ENCODE measurements at regions not wholly inside any gene's neighbourhood (a gene's known extent, or its start where the extent isn't known, plus 50 kb on each side); places are given as distances from the start of the nearest gene placed in this dataset.

DNA sequence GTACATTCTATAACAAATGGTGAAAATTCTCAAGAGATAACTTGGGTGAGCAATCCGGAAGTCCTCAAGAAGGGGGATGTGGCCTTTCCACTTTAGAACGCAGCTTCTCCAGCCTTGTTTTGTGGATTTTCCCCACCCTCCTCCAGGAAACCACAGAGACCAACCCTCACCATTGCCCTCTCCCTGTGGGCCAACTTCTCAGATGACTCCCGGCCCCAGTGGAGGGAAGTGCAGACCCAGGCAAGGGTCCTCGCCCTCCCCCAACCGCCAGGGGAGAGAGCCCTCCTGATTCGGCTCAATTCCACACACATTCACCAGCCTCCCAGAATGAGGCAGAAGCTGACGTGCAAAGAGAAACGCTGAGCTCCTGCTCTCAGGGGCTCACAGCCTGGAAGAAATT, 277.2 kb downstream of the EIPR1 start:
- no peak for DNase-seq (ENCODE audit: low read depth)

GRCh38 chr2:3099860-3100234, 277.8 kb downstream of the EIPR1 start:
- DNase-seq (ENCODE audit: low read depth), result no peak

DNA sequence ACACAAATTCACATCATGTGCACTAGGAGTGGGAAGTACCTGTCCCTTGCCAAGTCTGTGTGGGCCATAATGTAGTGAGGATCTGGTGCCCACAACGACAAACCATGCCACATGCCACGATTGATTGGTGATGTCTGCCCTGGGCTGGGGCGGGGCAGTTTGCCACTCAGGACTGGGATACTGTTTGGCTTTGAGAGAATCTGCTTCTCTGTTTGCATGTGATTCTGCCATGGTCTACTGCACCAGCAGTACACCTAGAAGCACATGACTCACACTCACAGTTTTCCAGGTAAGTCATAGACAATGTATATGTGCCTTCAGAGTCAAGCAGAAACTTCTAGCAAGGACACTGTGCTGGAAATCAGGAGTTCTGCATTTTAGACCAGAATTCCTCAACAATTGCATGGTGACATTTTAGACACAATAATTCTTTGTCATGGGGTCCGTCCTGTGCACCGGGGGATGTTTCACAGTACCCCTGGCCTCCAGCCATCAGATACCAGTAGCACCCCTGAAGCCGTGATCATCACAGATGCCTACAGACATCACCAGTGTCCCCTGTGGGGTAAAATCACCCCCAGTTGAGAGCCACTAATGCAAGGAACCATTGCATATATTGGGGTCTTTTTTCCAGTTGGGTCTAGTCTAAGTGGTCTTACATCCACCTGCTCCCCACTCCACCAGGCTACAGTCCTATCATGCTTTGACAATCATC, 278.3 kb downstream of the EIPR1 start:
- DNase-seq (ENCODE audit: low read depth), result no peak

- DNase-seq (ENCODE audit: low read depth), result no peak
Measured at GRCh38 chr2:3098231-3098630, 279.4 kb downstream of the EIPR1 start.

- no peak for DNase-seq (ENCODE audit: low read depth)
Measured at GRCh38 chr2:3097804-3098203, 279.8 kb downstream of the EIPR1 start.

DNA sequence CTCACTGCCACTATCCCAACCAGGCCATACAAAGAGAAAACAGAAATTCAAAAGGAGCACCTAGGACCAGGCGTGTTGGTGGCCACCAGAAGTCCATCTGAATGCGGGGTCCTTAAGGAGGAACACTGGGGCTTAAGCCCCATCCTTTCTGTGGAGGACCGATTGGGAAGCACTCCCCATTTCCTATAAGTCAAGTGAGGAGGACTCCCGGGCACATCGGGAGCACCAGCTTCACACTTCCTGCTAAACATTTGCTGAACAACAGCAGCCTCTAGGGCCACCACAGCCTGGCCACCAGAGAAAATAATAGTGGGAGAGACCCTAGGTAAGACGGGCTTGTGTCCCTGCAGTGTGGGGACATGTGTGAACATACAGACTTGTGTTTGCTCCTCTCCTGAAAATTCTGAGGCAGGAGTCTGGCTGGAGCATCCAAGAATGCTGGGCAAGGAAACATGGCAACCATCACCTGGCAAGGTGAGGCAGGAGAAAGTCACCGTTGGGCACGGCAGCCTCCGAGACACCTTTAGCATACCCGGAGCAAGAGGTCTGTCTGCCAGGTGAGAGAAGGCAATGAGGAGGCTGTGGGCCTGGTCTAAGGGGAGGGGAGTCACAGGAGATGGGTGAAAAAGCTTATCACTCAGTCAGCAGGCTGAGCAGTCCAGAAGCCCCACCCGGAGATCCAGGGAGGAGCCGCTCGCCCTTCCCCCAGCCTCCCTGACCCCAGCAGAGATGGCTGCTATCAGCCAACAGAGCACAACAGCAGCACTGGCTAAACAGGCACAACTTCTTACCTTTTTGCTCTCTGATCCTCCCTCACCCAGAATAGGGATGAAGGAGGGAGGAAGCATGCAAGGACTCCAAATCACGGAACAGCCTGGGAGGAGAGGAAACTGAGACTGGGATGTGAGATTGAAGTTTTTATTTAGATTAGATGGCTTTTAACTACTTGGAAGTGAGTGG, 282.3 kb downstream of the EIPR1 start:
- no peak for DNase-seq (ENCODE audit: low read depth)

DNA sequence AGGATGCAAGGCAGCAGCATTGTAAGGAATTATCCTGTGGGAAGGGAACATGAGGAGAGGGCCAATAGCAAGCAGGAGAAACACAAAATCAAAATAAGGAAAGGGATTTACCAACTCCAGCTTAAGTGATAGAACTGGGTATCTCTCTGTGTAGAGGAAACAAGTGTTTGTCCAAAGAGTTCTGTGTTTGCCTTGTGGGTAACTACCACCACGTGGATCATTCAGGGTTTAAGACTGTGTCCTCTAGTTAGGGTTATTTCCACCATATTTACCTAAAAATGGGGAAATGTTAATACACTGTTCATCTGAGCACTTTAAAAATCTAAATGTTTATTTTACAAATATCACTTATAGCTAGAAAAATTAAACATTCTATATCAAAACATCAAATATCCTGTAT, 283.3 kb downstream of the EIPR1 start:
- DNase-seq (ENCODE audit: low read depth), result no peak

DNA sequence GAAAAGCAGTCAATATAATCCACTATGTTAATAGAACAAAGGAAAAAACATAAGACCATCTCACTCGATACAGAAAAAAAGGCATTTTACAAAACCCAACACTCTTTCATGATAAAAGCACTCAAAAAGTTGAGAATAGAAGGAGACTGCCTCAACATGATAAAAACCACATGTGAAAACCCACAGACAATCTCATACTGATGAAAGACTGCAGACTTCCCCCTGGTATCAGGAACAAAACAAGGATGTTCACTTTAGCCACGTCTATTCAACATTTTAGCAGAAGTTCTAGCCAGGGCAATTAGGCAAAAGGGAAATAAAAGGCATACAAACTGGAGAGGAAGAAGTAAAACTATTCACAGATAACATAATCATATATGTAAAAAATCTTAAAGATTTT, 285.9 kb downstream of the EIPR1 start:
- DNase-seq (ENCODE audit: low read depth), result no peak

DNA sequence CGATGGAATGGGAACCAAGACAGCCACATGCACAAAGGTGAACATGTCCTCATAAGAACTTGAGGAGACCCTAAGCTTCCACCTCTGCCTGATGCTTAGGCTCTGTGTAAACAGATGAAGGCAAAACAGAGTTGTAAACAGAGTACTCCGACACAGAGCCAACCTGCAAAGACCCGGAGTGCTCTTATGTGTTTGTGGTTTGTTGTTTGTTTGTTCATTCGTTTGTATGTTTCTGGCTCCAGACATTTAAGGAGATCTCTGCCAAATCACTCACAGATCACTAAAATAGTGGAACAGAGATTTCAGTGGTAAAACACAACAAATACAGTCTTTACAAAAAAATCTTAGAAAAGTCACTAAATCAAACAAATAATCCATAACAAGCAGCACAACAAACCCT, 294.9 kb downstream of the EIPR1 start:
- DNase-seq (ENCODE audit: low read depth), result no peak

DNA sequence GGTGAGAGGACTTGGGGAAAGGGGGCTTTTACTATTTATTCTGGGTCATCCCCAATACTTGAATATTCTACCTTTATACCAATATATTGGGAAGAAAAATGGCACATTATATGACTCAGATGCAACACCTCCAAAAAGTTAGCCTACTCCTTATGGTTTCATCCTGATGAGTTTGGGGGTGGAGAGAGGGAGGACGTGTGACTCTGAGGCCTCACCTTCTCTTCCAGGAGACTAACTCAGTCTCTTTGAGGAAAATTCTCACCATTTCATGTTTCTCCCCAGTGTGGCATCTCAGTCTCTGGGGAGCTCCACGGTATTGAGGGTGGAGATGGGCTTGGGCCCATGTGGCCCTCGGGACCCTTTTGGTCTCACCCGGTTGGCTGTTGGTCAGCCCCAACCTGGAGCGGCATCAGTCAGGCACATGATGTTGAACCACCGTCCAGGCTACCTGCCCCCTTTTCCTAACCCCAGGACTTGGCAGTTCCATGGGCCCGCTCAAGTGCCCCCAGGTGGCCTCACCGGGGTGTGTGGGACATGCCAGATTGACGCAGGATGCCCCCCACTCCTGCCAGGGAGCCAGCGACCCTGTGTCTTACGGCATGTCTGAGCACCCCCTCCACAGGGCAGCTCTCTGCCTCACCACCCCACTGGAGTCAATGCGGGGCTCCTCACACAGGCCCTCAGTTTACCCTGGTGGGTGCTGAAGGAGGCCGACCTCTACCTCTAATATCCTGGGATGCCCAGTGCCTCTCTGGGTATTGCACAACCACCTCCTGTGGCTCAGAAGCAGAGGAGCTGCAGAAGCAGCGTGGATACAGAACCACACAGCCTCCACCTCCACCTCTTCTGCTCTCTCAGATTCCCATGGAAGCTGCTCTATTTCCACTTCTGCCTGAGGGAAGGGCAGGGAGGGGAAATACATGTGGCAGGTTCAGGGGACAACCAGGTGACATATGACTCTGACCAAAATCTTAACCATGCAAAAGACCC, 297.4 kb downstream of the EIPR1 start:
- DNase-seq (ENCODE audit: low read depth), result no peak

GRCh38 chr2:3079466-3079865, 298.2 kb downstream of the EIPR1 start:
- no peak for DNase-seq (ENCODE audit: low read depth)

GRCh38 chr2:3078684-3079083, 298.9 kb downstream of the EIPR1 start:
- DNase-seq (ENCODE audit: low read depth), result no peak

- no peak for DNase-seq (ENCODE audit: low read depth)
Measured at GRCh38 chr2:3076848-3077642, 300.6 kb downstream of the EIPR1 start.

- DNase-seq (ENCODE audit: low read depth), result no peak
Measured at GRCh38 chr2:3075991-3076340, 301.7 kb downstream of the EIPR1 start.

DNA sequence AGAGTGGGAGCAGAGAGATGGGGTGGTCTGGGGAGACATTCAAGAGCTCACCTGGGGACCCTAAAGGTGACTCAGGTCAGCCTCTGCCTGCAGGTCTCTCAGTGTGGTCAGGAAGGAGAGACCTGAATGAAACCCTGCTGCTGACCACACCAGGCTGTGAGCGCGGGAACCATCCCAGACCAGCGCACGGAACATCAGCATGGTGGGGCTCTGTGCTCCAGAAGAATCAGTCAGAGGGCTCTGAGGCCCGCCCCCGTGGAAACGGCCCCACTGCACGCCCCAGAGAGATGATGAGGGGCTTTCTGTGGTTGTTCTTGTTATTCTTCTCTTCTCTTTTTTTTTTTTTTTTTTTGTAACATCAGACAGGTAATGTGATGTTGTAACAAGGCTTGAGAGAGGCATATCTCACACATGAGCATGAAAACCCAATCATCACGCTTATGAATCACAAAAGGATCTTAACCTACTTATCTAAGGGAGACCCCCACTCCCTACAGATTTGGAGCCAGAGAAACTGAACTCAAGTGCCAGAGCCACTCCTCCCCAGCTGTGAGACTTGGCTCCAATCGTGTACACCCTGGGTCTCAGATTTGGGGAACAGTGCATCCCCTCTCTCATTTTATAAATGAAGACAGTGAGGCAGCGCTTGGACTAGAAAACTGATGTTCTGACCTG, 302.2 kb downstream of the EIPR1 start:
- no peak for DNase-seq (ENCODE audit: low read depth)

GRCh38 chr2:3073704-3074103, 303.9 kb downstream of the EIPR1 start:
- no peak for DNase-seq (ENCODE audit: low read depth)

DNA sequence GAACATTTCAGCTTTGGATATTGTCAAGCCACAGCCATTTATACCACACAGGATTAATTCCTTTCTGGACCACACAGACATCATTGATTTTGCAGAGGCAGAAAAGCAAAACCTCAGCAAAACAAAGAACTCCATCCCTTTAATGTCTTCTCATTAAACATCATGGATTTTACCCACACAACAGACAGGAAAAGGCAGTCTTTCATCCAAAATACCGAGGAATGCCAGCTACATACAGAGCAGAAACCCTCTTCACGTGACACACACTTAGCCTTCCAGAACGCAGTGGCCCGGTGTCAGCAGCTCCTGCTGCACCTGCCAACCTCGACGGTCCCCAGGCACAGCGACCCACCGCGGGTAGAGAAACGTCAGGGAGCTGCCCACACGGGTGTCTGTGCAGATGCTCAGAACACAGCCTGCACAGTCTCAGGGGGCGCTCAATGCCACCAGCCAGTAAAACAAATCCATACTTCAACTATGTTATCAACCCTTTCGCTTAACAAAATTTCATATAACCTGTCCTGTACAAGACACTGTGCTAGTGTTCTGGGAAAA, 304.5 kb downstream of the EIPR1 start:
- no peak for DNase-seq (ENCODE audit: low read depth)

GRCh38 chr2:3071685-3072263, 305.8 kb downstream of the EIPR1 start:
- DNase-seq (ENCODE audit: low read depth), result no peak

DNA sequence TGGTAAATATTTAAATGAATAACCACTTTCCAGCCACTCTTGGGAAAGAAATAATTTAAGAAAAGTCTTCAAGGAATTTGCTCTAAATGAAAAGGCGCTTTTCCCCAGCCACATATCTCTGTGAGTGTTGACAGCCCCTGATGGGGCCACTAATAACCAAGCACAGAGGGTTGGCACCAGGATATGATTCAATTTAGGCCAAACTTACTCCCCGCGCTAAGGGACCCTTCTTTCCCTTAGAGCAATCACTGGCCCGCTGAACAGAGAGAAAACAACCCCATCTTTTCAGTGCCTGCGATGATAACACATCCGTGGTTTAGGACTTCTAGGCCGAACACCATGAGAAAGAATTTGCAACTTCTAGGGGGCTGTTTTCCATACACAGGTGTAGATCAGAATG, 310.8 kb downstream of the EIPR1 start:
- no peak for DNase-seq (ENCODE audit: low read depth)

DNA sequence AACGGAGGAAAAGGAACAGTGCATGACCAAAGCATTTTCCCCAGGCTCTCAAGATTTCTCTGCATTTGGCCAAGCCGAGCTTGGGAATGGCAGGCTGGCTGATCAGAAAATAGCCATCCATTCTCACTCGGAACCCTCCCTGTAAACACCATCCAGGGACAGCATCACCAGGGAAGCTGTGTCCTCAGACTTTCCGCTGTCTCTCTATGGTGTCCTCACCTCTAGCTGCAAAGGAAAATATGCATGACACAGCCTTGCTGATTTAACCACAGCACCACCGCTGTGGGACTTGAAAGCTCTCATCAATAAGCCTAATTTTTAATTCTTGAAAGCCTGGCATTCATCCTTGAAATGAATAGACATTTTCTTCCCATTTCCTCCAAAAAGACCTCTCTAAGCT, 311.7 kb downstream of the EIPR1 start:
- DNase-seq (ENCODE audit: low read depth), result no peak
